ENCODE measurements at regions not wholly inside any gene's neighbourhood (a gene's known extent, or its start where the extent isn't known, plus 50 kb on each side); places are given as distances from the start of the nearest gene placed in this dataset.

DNA sequence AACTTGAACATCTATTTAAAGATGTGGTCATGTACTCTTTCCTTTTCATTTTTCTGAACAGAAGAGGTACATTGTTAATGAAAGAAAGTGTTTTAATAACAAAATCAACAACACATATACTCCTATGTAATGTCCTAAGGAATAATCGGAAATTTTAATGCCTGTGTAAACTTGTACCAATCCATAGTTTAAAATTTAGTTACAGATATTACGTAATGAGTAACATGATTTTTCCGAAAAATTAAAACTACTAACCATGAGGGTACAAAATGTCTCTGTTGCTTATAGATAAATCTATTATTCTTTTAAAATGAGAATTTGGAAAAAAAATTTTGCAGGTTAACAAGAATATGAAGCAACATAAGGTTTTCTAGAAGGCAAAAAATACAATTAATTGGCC, 220.1 kb downstream of the BCAT1 start:
- TF ChIP-seq CHD4 (IDR thresholded peaks at IDR 0.05; ENCODE audit: borderline replicate concordance) (no peak), RAD21 (conservative IDR thresholded peaks at IDR 0.05 in 1 of 2, IDR thresholded peaks at IDR 0.05 in 1 of 2) (no peak), CBX8 (IDR thresholded peaks at IDR 0.05) (no peak), ZFP36 (IDR thresholded peaks at IDR 0.05; ENCODE audit: borderline replicate concordance, partially characterized antibody) (no peak), EP300 (IDR thresholded peaks at IDR 0.05) (no peak), RFX5 (IDR thresholded peaks at IDR 0.05) (no peak)
- TF ChIP-seq, protein P1, sequence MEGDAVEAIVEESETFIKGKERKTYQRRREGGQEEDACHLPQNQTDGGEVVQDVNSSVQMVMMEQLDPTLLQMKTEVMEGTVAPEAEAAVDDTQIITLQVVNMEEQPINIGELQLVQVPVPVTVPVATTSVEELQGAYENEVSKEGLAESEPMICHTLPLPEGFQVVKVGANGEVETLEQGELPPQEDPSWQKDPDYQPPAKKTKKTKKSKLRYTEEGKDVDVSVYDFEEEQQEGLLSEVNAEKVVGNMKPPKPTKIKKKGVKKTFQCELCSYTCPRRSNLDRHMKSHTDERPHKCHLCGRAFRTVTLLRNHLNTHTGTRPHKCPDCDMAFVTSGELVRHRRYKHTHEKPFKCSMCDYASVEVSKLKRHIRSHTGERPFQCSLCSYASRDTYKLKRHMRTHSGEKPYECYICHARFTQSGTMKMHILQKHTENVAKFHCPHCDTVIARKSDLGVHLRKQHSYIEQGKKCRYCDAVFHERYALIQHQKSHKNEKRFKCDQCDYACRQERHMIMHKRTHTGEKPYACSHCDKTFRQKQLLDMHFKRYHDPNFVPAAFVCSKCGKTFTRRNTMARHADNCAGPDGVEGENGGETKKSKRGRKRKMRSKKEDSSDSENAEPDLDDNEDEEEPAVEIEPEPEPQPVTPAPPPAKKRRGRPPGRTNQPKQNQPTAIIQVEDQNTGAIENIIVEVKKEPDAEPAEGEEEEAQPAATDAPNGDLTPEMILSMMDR (IDR thresholded peaks at IDR 0.05) = no peak
- TF ChIP-seq, protein P2, sequence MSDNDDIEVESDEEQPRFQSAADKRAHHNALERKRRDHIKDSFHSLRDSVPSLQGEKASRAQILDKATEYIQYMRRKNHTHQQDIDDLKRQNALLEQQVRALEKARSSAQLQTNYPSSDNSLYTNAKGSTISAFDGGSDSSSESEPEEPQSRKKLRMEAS (IDR thresholded peaks at IDR 0.05) = no peak
